ENCODE measurements at regions not wholly inside any gene's neighbourhood (a gene's known extent, or its start where the extent isn't known, plus 50 kb on each side); places are given as distances from the start of the nearest gene placed in this dataset.
"Not testable (repeated sequence)": the region's sequence is repeated elsewhere in the genome, so short reads cannot be mapped to it uniquely, and the experiment has no call there.

DNA sequence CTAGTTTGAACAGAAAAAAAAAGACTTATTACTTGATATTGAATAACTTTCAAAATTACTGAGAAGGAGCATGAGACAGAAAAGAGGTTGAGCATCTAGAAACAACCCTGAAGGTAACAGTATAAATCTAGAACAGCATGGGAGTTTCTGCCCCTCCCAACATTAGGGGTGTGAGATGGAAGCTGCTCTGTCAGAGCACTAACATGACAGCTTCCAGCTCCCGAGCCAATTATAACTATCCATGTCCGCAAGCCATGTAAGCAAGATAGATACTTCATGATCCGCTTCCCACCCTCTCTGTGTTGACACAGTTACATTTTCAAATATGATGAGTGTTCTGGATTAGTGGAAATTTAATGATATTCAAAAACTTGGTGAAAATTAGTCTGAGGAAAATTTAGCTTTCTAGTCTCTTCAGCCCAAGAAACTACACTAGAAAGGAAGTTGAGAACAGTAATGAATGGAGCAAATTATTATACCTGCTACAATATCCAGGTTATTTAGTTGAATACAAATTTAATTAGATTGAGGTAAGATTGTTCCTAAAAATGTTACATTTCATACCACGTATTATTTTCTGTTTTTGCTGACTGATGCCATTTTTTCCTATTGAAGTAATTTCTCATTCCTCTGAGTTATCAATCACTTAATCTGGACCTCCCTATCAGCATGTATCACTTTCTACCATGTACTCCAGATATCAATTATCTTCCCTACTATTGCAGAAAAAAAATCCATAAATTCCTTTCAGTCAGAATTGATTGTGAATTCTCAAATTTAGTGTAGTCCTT lies 129.3 kb upstream of the SLIT2 start:
- no peak for DNase-seq (ENCODE audit: low read depth in 2 of 2)

DNA sequence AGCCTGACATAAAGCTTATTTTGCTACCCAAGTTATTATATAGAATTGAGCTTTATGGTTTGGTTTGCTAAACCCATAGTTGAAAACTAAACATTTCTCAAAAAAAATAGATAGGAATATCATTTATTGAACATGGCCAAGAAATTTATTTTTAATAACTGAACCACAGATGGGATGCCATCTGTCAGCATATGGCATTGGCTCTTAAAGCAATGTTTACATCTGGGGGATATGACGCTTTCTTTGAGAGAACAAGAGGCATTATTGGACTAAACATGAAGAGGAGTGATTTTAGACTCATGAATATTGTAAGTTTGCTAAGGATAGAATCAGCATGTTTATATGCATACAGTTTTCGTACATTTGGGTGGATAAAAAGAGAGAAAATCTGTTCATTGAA lies 132.6 kb upstream of the SLIT2 start:
- no peak for DNase-seq (ENCODE audit: low read depth in 2 of 2)

DNA sequence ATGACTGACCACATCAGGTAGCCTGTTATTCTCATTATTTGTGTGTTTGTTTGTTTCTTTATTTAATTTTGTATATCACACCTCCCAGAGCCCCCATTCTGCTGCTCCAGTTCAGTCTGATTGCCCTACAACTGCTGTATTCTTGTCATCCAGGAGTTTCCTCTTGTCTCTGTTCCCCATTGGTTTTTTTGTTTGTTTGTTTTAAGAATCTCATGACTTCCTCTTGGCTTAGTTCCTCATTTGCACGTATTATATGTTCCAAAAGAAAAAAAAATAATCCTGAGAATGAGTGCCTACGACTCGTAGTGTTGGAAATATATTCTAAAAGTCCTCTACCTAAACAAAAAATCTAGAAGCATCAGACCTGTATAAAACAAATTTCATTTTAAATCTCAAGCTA lies 142.3 kb upstream of the SLIT2 start:
- no peak for DNase-seq (ENCODE audit: low read depth in 2 of 2)

DNA sequence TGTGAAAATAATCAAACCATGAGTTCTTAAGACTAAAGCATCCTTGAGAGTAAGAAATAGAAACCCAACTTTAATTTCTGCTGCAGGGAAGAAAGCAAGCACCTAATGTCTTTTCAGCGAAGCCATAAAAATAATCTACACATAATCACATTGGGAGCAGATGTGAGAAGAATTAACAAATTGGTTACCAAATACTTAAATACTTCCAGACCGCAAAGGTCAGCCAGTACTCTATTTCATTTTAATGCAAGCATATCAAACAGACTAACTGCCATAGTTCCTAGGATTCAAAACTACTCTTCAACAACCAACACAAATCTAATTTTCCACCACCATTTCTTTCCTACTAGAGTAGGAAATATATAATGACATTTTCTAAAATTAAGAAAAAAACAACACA lies 144.8 kb upstream of the SLIT2 start:
- DNase-seq (ENCODE audit: low read depth in 2 of 2): no peak

DNA sequence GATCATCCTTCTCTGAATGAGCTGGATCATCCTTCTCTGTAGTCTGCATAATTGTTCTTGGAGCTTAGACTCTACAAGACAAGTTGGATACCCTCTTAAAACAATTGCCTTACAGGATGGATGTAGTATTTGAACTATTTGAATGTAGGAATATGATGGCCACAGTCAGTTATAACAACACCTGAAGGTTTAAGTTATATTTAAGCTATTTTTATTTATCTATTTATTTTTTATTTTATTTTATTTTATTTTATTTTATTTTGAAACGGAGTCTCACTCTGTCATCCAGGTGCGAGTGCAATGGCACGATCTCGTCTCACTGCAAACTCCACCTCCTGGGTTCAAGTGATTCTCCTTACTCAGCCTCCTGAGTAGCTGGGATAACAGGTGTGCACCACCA lies 149.9 kb upstream of the SLIT2 start:
- no peak for DNase-seq (ENCODE audit: low read depth in 2 of 2)

DNA sequence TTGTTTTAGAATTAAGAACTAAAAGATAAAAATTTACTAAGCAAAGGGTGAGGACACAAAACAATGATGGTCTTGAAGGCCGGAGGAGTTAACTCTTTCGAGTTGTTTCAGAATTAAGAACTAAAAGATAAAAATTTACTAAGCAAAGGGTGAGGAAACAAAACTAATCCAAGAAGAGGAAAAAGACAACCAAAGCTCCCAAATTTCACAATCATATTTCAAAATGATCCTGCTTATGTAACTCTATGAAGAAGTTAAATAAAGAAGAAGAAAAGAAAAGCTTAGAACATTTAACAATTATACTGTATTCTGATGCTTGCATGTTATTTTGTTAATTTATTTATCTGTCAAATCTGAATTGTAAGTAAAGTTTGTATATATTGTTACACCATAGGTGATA lies 154.8 kb upstream of the SLIT2 start:
- DNase-seq (ENCODE audit: low read depth in 2 of 2): no peak

DNA sequence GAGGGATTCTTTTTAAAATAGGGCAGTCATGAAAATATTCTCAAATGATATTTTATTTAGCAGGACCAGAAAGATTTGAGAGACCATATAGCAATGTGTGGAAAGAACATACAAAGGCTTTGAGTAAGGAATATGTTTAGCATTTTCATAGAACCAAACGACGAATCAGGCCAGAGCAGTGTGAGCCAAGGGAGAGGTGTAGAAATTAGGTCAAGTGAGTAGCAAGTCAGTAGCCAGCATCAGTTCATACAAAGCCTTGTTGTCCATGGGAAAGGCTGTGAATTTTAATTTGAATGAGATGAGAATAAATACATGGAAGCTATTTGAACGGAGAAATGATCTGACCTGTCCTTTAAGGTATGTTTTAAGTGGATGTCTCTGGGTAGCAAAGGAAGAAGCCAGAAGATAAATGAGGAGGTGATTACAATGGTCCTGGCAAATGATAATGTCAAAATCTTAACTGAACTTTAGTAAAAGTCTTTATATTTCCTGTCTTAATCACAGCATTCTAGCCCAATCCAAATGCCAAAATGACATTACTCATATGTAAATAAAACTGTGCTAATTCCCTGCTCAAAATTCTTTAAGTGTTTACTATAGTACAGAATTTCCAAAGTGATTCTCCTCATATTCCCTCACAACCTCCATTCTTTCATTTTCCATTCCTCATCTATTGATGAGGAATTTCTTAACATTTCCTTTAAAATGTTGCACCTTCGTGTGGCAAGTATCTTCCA lies 155.7 kb upstream of the SLIT2 start:
- no peak for DNase-seq (ENCODE audit: low read depth in 2 of 2)

DNA sequence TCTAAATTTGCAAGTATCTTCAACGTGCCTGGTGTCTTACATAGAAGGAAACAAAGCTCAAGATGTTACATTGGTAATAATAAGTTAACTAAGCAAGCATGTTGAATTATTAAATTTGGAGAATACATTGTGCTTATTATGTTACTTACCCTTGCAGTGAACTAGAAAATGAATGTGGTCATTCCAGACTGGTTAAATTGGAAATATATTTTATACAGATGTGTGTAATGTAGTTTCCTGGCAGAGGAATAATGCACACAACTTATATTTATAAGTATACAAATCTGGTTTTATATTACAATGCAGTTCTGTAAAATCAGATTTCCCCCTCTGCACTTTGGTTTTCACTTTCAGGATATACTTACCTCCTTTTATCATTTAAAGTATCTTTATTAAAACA lies 159.9 kb upstream of the SLIT2 start:
- no peak for DNase-seq (ENCODE audit: low read depth in 2 of 2)

DNA sequence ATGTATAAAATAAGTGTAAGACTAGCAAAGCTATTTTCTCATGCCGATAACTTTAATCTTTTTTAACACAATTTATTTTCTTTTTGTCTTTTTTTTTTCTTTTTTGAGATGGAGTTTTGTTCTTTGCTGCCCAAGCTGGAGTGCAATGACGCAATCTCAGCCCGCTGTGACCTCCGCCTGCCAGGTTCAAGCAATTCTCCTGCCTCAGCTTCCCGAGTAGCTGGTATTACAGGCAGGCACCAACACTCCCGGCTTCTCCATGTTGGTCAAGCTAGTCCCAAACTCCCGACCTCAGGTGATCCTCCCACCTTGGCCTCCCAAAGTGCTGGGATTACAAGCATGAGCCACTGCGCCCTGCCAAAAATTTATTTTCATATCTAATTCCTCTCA lies 164.2 kb upstream of the SLIT2 start:
- no peak for DNase-seq (ENCODE audit: low read depth in 2 of 2)

DNA sequence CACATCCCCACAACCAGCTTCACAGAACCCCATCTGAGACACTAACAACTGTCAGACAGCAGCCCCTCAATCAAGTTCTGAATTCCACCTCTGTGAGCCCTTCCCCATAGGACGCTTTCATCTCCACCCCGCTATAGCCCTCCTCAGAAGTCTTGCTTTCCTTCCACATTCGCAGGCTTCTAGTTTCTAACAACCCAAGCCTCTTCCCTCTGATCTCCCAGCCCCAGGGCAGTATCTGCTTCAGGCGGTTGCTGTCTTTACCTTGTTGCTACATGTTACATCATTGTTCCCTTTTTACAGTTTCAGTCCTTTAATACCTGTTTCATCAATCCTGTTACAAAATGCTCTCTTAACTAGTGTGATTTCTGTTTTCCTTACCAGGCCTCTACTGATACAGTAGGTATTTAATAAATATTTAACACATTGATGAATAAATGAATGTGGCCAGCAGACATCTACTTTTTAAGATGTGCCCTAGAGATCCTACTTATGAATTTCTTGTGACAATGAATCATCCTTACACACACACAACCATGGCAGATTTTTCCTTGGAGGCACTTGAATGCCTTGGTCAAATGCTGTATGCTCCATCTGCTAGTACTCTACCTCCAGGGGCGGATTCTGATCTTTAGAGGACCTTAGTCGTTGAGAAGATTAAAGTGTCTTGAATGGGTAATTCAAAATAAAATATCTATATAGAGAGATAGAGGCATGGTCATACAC lies 164.7 kb upstream of the SLIT2 start:
- DNase-seq (ENCODE audit: low read depth in 2 of 2): no peak

DNA sequence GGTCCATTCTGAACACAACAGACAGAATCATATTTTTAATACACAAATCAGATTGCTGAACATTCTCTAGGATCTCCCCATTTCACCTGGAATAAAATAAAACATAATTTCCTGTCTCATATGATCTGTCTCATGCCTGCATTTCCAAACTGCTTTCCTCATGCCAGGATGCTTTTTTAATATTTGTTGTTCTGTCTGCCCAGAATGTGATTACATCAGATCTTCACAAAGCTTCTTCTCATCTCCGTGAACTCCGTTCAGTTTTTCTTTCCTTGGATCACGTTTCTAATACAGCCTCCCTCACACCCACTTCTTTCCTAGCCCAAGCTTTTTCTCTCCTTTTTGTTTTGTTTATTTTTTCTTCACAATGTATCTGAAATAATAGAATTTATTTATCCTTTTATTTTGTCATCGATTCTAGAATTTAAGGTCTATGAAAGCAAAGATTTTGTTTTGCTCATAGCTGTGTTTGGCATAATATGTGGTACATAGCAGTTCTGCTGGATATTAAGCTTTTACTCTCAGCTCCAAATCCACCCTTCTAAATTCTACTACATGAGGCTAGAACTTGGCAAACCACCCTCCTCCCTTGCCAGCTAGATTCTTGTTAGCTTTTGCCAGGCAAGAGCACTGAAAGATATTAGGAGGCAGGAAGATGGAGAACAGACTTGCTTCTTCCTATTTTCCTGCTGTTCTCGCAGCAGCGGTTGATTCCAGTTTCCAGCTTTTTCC lies 165.5 kb upstream of the SLIT2 start:
- no peak for DNase-seq (ENCODE audit: low read depth in 2 of 2)

DNA sequence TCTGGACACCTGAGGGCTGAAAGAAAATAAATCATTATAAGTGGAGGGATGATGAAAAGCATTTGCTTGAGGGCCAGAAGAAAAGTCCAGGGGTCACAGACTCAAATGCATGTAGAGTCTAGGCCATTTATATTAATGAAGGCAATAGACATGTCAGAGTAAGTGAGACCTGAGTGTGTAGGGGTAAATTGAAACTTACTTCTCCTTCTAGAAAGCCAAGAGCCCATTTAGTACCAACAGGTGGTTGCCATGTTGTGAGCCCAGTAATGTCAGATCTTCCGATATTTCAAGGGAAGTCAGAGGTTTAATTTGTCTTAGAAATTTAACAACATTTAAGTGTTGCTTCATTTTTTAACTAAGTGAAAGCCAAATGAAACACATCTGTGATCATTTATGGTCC lies 166.1 kb upstream of the SLIT2 start:
- DNase-seq (ENCODE audit: low read depth in 2 of 2): no peak

DNA sequence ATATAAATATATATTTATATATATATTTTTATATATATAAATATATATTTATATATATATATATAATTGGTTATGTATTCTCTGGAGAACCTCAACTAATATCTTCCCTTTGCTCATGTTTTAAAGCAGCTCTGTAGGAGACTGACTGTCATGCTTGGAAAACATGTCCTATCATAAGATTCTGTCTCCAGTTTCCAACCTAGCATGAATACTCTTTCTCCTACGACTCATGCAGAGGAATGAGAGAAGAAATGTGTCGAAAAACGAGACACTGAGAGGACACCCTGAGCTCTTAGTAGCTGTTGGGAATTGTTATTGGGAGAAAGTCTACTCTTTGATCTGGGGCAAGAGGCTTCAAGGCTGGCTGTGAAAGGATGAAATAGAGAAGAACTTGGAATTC lies 166.5 kb upstream of the SLIT2 start:
- no peak for DNase-seq (ENCODE audit: low read depth in 2 of 2)

DNA sequence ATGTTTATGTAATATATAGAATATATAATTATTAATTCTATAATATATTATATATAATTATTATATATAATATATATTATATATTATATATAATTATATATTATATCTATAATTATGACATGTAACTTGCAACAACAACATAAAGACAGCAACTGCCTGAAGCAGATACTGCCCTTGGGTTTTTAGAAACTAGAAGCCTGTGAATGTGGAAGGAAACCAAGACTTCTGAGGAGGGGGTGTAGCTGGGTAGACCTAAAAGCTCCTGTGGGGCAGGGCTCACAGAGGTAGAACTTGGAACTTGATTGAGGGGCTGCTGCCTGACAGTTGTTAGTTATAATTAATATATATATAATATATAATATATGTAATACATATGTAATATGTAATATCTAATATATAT lies 167.2 kb upstream of the SLIT2 start:
- DNase-seq (ENCODE audit: low read depth in 2 of 2): no peak

DNA sequence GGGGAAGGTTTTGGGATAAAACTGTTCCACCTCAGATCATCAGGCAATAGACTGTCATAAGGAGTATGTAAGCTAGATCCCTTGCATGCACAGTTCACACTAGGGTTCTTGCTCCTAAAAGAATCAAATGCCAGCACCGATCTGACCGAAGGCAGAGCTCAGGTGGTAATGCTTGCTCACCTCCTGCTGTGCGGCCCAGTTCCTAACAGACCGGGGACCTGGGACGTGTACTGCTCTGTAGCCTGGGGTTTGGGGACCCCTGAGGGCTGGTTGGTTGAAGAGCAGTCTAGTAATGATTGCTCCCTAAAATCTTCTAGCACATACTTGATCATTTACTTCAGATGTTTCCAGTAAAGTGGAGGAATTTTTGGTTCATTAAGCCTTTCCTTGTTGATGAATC lies 173.1 kb upstream of the SLIT2 start:
- no peak for DNase-seq (ENCODE audit: low read depth in 2 of 2)

DNA sequence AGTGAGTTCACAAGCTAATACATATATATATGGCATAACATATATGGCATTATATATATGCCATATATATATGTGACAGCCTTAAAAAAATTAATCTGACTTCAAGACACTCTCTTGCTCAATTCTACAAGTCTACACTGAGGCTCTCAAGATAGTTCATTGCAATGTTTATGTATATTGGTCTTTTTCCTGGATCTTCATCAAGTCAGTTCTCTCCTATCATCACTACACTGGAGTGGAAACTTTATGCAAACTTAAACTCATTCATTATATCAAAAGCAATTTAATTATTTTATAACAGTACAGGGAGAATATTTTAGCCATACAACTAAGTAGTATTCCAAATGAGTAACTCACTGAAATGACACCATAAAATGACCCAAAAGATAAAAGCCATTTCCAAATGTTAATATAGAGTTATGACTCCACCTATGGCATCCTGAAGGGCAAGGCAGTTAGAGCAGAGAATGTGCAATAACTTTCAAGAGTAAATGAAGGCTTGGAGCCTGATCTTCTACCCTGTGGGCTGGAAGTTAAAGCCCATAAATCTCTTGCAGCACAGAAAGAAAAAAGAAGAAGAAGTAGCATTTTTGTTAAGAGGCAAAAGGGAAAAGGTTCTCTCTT lies 176.3 kb upstream of the SLIT2 start:
- DNase-seq (ENCODE audit: low read depth in 2 of 2): no peak

DNA sequence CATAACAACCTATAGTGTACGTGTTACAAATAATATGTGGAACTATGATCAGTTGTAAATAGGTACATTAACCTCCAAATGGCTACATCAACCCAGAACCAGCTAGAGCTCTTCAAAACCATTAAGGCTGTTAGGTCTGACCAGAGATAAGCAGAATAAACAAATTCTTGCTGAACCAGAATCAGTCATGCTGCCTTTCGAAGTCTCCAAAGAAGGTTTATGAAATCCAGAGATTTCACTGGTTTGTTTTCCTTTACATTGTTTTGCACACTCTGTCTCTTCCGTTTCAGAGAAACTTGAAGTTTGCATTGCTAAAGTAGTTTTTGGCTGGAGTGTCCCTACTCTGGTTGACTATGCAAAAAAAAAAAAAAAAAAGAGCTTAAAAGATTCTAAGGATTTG lies 177.3 kb upstream of the SLIT2 start:
- DNase-seq (ENCODE audit: low read depth in 2 of 2): no peak

DNA sequence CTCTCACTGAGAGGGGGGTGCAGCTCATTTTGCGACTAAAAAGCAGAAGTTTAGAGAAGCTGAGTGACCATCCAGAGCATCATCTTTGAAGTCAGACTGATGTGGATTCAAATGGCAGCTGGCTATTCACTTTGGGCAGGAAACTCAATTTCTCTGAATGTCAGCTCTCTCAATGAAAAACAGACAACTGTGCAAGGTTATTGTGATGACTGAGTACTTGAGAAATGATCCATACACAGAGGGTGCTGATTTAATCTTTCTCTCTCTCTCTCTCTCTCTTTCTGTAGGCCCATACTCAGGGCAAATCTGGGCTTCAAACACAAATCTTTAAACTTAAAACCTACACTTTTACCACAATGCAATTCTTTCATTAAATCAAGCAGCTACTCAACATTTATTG lies 185.8 kb upstream of the SLIT2 start:
- no peak for DNase-seq (ENCODE audit: low read depth in 2 of 2)

DNA sequence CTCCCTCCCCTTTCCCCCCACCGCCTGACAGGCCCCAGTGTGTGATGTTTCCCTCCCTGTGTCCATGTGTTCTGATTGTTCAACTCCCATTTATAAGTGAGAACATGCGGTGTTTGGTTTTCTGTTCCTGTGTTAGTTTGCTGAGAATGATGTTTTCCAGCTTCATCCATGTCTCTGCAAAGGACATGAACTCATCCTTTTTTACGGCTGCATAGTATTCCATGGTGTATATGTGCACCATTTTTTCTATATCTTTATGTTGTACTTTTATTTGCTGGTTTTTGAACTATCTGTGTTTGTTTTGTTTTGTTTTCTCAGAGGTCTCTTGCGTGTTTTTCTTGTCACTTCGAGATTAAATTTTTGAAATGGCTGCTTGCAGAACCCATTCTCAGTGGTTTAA lies 188.8 kb upstream of the SLIT2 start:
- not testable (repeated sequence) for DNase-seq (ENCODE audit: low read depth in 2 of 2)

DNA sequence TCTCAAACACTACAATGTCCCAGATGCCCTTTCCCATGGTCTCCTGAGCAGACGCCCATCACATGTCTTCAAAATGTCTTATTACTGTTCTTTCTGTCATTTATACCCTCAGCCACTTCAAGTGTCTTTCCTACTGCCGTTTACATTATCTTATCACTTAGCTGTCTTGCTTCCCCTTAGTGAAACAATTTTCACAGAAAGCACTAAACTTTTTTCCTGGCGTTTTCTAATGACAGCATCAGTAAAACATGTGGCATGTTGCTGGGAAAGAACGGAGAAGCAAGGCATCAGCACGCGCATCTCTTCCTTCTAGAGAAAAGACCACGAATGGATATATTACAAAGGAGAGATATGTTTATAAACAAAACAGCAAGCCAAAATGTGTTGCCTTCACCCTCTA lies 189.7 kb upstream of the SLIT2 start:
- DNase-seq (ENCODE audit: low read depth in 2 of 2): no peak

DNA sequence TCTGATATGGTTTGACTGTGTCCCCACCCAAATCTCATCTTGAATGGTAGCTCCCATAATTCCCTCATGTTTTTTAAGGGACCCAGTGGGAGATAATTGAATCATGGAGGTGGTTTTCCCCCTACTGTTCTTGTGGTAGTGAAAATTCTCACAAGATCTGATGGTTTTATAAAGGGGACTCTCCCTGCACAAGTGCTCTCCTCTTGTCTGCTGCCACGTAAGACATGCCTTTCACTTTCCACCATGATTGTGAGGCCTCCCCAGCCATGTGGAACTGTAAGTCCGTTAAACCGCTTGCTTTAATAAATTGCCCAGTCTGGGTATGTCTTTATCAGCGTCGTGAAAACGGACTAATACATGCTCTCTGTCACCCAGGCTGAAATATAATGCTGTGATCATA lies 200.9 kb upstream of the SLIT2 start:
- no peak for DNase-seq (ENCODE audit: low read depth in 2 of 2)

DNA sequence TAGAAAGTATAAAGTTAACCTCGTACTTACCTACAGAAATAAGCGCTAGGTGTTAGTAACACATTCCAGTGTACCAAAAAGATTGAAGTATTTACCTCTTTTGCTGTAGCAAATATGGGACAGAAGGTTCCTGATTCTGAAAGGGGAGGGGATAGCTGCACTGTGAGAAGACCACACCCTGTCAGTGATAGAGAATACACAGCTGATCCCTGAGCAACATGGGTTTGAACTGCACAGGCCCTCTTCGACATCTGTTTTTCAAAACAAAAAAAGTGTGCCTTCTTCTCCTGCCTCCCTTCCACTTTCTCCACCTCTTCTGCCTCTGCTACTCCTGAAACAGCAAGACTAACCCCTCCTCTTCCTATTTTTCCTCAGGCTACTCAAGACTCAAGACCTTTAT lies 201.8 kb upstream of the SLIT2 start:
- DNase-seq (ENCODE audit: low read depth in 2 of 2): no peak

Data from stimulated activated CD4-positive, alpha-beta T cell treated with anti-CD3 and anti-CD28 coated beads, Interleukin-4, amount 100 ng/mL, for 48 hours (primary cell).